ENCODE measurements at regions not wholly inside any gene's neighbourhood (a gene's known extent, or its start where the extent isn't known, plus 50 kb on each side); places are given as distances from the start of the nearest gene placed in this dataset.

GRCh38 chr15:95019907-95020306 lies 788.5 kb downstream of the MCTP2 start:
- Histone ChIP-seq H3K79me2 (ENCODE audit: control insufficient read depth in 1 of 2, insufficient read depth in 2 of 2, low read length in 2 of 2) (no peaks in the 10 kb centered on the region), H4K8ac (ENCODE audit: extremely low read depth, insufficient read depth, low read length) (no peak overlapping the region), H3K14ac (ENCODE audit: insufficient read length) (no peak overlapping the region), H3K4ac (replicated peaks; ENCODE audit: insufficient read length, low read depth, low read length) (no peak overlapping the region), H3K4me1 (replicated peaks in 1 of 4; ENCODE audit: control insufficient read depth in 3 of 4, insufficient read depth in 4 of 4, low read length in 3 of 4) (peaks cover 0 to 2% (median 0%) of the 10 kb centered on the region in 4 experiments; a peak in 1 of 7 replicates), H2AK5ac (ENCODE audit: low read depth, low read length) (no peak overlapping the region), H3K27ac (ENCODE audit: low read depth, low read length) (no peak overlapping the region), H3K23ac (ENCODE audit: insufficient read length) (no peak overlapping the region), H3K23me2 (ENCODE audit: low read depth, low read length) (no peaks in the 10 kb centered on the region), H2BK15ac (ENCODE audit: low read length) (no peak overlapping the region), H2BK5ac (ENCODE audit: low read depth, low read length) (no peak overlapping the region), H3K56ac (replicated peaks; ENCODE audit: insufficient read length, low read depth, low read length) (no peak overlapping the region), H2BK12ac (ENCODE audit: low read depth, low read length) (no peak overlapping the region), H3K27me3 (replicated peaks in 1 of 4; ENCODE audit: control insufficient read depth in 3 of 4, extremely low read depth in 1 of 4, insufficient read depth in 3 of 4, low read length in 3 of 4) (no peaks in the 10 kb centered on the region), H4K5ac (ENCODE audit: insufficient read length, low read depth, low read length) (no peak overlapping the region), H2BK120ac (replicated peaks; ENCODE audit: low read depth, low read length) (no peak overlapping the region), H4K20me1 (replicated peaks in 1 of 2; ENCODE audit: control insufficient read depth in 1 of 2, insufficient read depth in 2 of 2, low read length in 2 of 2) (no peaks in the 10 kb centered on the region), H3K9ac (replicated peaks in 1 of 4; ENCODE audit: extremely low read depth in 1 of 4, low read depth in 3 of 4, low read length in 3 of 4) (no peak overlapping the region), H3K18ac (ENCODE audit: extremely low read depth, low read length) (no peak overlapping the region), H3K9me3 (ENCODE audit: insufficient read depth in 2 of 2, low read depth in 1 of 2, low read length in 1 of 2) (no peaks in the 10 kb centered on the region), H3K79me1 (ENCODE audit: low read depth, low read length) (no peaks in the 10 kb centered on the region), H2AFZ (ENCODE audit: low read length) (no peak overlapping the region), H3K36me3 (ENCODE audit: control insufficient read depth in 2 of 4, insufficient read depth in 4 of 4, low read length in 3 of 4) (no peaks in the 10 kb centered on the region), H3K4me2 (ENCODE audit: insufficient read depth in 1 of 2, low read depth in 2 of 2, low read length in 2 of 2) (no peak overlapping the region), H3K4me3 (ENCODE audit: extremely low read depth in 1 of 4, insufficient read depth in 2 of 4, low read depth in 3 of 4, low read length in 4 of 4) (no peak overlapping the region), H2BK20ac (ENCODE audit: low read length) (no peak overlapping the region), H4K91ac (replicated peaks; ENCODE audit: insufficient read length, low read length) (no peak overlapping the region)
- ChIA-PET CTCF (ENCODE audit: partially characterized antibody) (interaction anchor here (0.7 kb wide), 1 partner anchor 14 kb away, joined by 3 read pairs; no protein-coding TSS in a partner anchor), POLR2A (ENCODE audit: partially characterized antibody) (no interaction called here)
- FAIRE-seq (no peak), DNase-seq (ENCODE audit: low read depth in 1 of 2, low spot score in 2 of 2) (no peak)
- TF ChIP-seq BRCA1 (IDR thresholded peaks at IDR 0.05; ENCODE audit: low read depth, low read length) (no peak), HDAC2 (IDR thresholded peaks at IDR 0.05; ENCODE audit: borderline replicate concordance in 1 of 2, low read depth in 2 of 2, low read length in 2 of 2) (no peak), MAFK (IDR thresholded peaks at IDR 0.05; ENCODE audit: low read depth, low read length) (no peak), YY1 (IDR thresholded peaks at IDR 0.05; ENCODE audit: low read depth, low read length) (no peak), BCL11A (IDR thresholded peaks at IDR 0.05; ENCODE audit: low read depth in 2 of 2, low read length in 2 of 2) (no peak), TBP (IDR thresholded peaks at IDR 0.05; ENCODE audit: low read depth, low read length) (no peak), NANOG (IDR thresholded peaks at IDR 0.05; ENCODE audit: insufficient read depth, low read depth, low read length, poor library complexity, severe bottlenecking) (no peak), TCF12 (IDR thresholded peaks at IDR 0.05; ENCODE audit: low read depth, low read length) (no peak), KDM1A (IDR thresholded peaks at IDR 0.05; ENCODE audit: borderline replicate concordance, low read length) (no peak), CHD2 (IDR thresholded peaks at IDR 0.05; ENCODE audit: low read length) (no peak), HDAC6 (IDR thresholded peaks at IDR 0.05; ENCODE audit: low read depth, low read length) (no peak), SIN3A (conservative IDR thresholded peaks at IDR 0.05 in 1 of 2, IDR thresholded peaks at IDR 0.05 in 1 of 2; ENCODE audit: low read depth in 1 of 2, low read length in 2 of 2) (no peak), SRF (IDR thresholded peaks at IDR 0.05; ENCODE audit: low read depth, low read length) (no peak)
- 92% methylated on average over 1 of the region's 1 CpG; no CpG with 5 or more reads in 1 of the 2 experiments for WGBS, 2 experiments (ENCODE audit: extremely low coverage in 1 of 2, insufficient coverage in 1 of 2, insufficient read length in 1 of 2, insufficient replicate concordance in 2 of 2, low coverage in 1 of 2, low lambda C conversion rate in 2 of 2, missing lambda C conversion rate in 1 of 2)

All from H1 (cell line).